Rectal smooth muscle tissue (tissue), 1 donor: ENCODE measurements at regions not wholly inside any gene's neighbourhood (a gene's known extent, or its start where the extent isn't known, plus 50 kb on each side); places are given as distances from the start of the nearest gene placed in this dataset.

Experiments used
- H3K27ac ChIP-seq: one replicate; pipeline ENCODE4 v1.7.0; 2013; ENCODE audit warnings: low read depth, low read length, inconsistent platforms
- H3K27me3 ChIP-seq: one replicate; pipeline ENCODE4 v1.7.0; 2013; ENCODE audit warnings: low read length; ENCODE audit not compliant: control insufficient read depth, insufficient read depth
- H3K36me3 ChIP-seq: one replicate; pipeline ENCODE4 v1.7.0; 2013; ENCODE audit warnings: low read length; ENCODE audit not compliant: control insufficient read depth, insufficient read depth
- H3K4me1 ChIP-seq: one replicate; pipeline ENCODE4 v1.7.0; 2013; ENCODE audit warnings: low read length; ENCODE audit not compliant: control insufficient read depth, insufficient read depth
- H3K4me3 ChIP-seq: one replicate; pipeline ENCODE4 v1.7.0; 2013; ENCODE audit warnings: low read length
- H3K9ac ChIP-seq: one replicate; pipeline ENCODE4 v1.7.0; 2013; ENCODE audit warnings: low read length

DNA sequence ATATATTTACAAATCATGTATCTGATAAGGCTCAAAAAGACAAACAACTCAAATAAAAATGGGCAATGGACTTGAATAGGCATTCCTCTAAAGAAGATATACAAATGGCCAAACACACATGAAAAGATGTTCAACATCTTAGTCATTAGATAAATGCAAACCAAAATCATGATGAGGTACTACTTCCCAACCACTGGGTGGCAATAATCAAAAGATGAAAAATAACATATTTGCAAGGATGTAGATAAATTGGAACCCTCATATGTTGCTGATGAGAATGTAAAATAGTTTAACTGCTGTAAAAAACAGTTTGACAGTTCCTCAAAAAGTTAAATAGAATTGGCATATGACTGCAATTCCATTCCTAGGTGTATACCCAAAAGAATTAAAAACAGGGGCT is 132.3 kb downstream of the TTC32 start:
- Histone ChIP-seq H3K4me3 (no peak overlapping the region), H3K9ac (no peak overlapping the region), H3K27me3 (no peaks in the 10 kb centered on the region), H3K36me3 (no peaks in the 10 kb centered on the region), H3K27ac (no peak overlapping the region), H3K4me1 (peaks cover 7% of the 10 kb centered on the region)

DNA sequence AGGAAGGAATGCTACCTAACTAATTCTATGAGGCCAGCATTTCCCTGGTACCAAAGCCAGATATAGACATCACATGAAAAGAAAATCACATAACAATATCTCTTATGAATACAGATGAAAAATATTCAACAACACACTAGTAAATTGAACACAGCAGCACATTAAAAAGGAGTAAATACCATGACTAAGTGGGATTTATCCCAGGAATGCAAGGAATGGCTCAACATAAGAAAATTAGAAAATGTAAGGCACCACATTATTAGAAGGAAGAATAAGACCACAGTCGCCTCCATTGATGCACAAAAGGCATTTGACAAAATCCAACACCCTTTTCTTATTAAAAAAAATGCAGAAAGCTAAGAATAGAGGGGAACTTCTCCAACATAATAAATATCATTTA is 133.9 kb downstream of the TTC32 start:
- Histone ChIP-seq H3K27ac (no peak overlapping the region), H3K4me3 (no peak overlapping the region), H3K4me1 (no peaks in the 10 kb centered on the region), H3K9ac (no peak overlapping the region), H3K36me3 (no peaks in the 10 kb centered on the region), H3K27me3 (no peaks in the 10 kb centered on the region)

DNA sequence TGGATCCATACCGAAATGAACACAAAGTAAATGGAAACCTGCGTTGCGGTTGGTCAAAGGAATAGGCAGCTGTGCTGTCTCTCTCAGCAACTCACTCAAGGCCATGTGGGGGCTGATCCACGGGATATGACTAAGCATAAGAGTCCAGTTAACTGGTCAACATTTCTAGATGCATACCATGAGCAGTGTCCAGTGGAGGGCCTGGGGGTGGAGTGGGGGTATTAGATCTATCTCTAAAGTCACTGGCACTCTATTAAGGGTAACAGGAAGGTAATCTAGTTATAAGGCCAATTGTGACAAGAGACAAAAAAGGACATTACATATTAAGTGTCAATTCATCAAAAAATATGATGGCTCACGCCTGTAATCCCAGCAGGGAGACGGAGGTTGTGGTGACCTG is 136.8 kb downstream of the TTC32 start:
- Histone ChIP-seq H3K27me3 (no peaks in the 10 kb centered on the region), H3K36me3 (no peaks in the 10 kb centered on the region), H3K4me1 (peaks cover 4% of the 10 kb centered on the region), H3K9ac (no peak overlapping the region), H3K4me3 (no peak overlapping the region), H3K27ac (no peak overlapping the region)

DNA sequence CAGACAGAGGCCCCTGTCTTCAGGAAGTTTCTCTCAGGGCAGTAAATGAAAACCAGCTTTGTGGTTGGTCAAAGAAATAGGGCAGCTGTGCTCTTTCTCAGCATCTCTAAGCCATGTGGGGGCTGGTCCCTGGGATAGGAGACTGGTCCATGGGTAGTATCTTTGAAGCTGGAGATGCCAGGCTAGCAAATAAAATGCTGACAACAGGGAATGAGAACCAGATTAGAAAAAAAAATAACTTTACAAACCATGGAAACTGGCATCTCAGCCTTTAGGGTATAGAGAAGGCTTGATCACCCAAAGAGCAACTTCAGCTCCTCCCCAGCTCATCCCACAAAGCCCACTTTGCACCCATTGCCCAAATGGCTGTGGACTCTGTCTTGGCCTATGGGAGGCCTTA is 138.1 kb downstream of the TTC32 start:
- Histone ChIP-seq H3K36me3 (no peaks in the 10 kb centered on the region), H3K27me3 (no peaks in the 10 kb centered on the region), H3K27ac (no peak overlapping the region), H3K9ac (no peak overlapping the region), H3K4me1 (peaks cover 4% of the 10 kb centered on the region), H3K4me3 (no peak overlapping the region)

DNA sequence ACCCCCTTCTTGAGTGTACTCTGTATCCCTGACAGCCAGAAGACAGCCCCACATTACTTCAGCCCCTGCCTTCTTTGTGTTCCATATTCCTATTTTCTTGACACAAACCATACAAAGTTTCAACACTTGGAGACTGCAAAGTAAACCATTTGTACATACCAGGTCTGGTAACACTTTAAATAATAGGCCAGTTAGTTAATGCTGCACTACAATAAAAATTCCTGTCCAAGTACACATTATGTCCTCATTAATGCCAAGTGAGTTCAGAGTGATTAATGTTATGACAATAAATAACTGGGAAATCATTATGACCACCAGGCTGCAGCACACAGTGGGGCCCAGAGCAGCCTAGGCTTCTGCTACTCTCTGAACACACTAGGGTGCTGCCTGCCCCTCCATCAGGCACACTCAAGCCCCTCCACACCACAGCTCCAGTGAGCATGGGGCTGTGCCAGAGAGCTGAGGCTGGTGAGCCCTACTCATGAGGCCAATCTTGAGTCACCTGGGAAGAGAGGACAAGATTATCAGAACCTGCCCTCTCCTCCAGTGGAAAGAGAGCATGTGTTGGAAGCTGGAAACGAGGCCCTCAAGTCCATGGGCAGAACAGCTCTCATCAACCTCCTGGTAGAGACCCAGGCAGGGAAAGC is 138.7 kb downstream of the TTC32 start:
- no peak overlapping the region for H3K27ac ChIP-seq

GRCh38 chr2:19762142-19762541 is 139.6 kb downstream of the TTC32 start:
- Histone ChIP-seq H3K9ac (no peak overlapping the region), H3K4me3 (no peak overlapping the region), H3K4me1 (peaks cover 4% of the 10 kb centered on the region), H3K27me3 (no peaks in the 10 kb centered on the region), H3K36me3 (no peaks in the 10 kb centered on the region), H3K27ac (no peak overlapping the region)

More for the DNA sequence above, 138.7 kb downstream of the TTC32 start:
- Histone ChIP-seq H3K36me3 (no peaks in the 10 kb centered on the region), H3K27me3 (no peaks in the 10 kb centered on the region), H3K4me3 (no peak overlapping the region), H3K9ac (no peak overlapping the region), H3K4me1 (peaks cover 4% of the 10 kb centered on the region)

DNA sequence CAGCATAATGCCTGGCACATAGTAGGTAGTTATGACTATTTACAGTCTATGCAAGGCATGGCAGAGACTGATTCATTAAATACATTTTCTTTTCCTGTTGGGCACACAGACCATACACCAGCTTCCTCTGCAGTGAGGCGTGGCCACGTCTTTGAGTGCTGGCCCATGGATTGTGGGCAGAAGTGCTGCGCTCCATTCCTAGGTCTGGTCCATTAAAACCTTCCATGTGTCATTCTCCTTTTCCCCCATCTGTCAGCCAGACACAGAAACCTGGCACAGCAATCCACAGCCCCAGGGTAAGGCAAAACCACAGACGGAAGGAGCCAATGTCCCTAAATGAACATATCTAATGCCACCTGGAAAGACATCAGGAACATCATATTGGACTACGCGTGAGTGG is 141.9 kb downstream of the TTC32 start:
- no peaks in the 10 kb centered on the region for H3K27me3 ChIP-seq
- no peak overlapping the region for H3K4me3 ChIP-seq
- no peaks in the 10 kb centered on the region for H3K36me3 ChIP-seq
- H3K4me1 ChIP-seq = peaks cover 4% of the 10 kb centered on the region
- no peak overlapping the region for H3K27ac ChIP-seq
- H3K9ac ChIP-seq = no peak overlapping the region

DNA sequence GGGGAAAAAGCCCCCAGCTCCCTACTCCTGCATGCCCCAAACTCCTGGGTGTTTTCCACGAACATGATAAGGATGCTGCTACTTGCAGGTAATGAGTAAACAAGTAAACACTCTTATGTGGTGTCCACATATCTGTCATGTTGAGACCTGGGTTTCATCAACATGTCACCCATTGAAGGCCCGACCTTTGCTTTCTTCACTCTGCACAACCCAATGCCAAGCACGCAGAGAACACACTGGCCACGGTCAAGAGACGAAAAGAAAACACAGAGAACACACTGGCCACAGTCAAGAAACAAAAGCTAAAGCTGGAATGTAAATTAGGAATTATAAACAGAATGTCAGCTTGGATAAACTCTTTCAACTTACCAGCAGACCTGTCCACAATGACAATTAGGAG is 143.1 kb downstream of the TTC32 start:
- H3K27me3 ChIP-seq = no peaks in the 10 kb centered on the region
- no peak overlapping the region for H3K4me3 ChIP-seq
- no peak overlapping the region for H3K9ac ChIP-seq
- H3K36me3 ChIP-seq = no peaks in the 10 kb centered on the region
- H3K27ac ChIP-seq = no peak overlapping the region
- H3K4me1 ChIP-seq = peaks cover 4% of the 10 kb centered on the region

GRCh38 chr2:19757586-19757985 is 144.2 kb downstream of the TTC32 start:
- no peaks in the 10 kb centered on the region for H3K27me3 ChIP-seq
- no peaks in the 10 kb centered on the region for H3K36me3 ChIP-seq
- peaks cover 2% of the 10 kb centered on the region for H3K4me1 ChIP-seq
- no peak overlapping the region for H3K9ac ChIP-seq
- no peak overlapping the region for H3K27ac ChIP-seq
- H3K4me3 ChIP-seq = no peak overlapping the region

- no peak overlapping the region for H3K4me3 ChIP-seq
- H3K36me3 ChIP-seq = no peaks in the 10 kb centered on the region
- H3K27me3 ChIP-seq = no peaks in the 10 kb centered on the region
- H3K27ac ChIP-seq = no peak overlapping the region
- H3K4me1 ChIP-seq = no peaks in the 10 kb centered on the region
- H3K9ac ChIP-seq = no peak overlapping the region
Observed at GRCh38 chr2:19754907-19755306, 146.9 kb downstream of the TTC32 start.

DNA sequence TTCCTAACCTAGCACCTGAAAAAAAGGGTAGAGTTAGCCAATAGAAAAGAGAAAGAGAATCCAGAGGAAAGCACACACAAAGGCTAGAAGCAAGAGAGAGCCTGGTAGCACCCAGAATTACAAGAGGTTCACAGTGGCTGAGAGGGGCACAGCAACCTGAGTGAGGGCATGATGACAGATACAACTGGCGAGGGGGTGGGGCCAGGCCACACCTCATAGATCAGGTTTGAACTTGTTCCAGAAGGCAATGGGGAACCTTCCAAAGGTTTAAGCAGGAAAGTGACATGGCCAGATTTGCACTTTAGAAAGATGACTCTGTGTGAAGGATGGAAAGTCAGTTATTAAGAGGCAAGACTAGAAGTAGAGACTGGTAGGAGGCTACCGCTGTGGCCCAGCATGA is 148.0 kb downstream of the TTC32 start:
- H3K4me3 ChIP-seq = no peak overlapping the region
- H3K27ac ChIP-seq = no peak overlapping the region
- no peaks in the 10 kb centered on the region for H3K27me3 ChIP-seq
- no peak overlapping the region for H3K9ac ChIP-seq
- no peaks in the 10 kb centered on the region for H3K36me3 ChIP-seq
- H3K4me1 ChIP-seq = no peaks in the 10 kb centered on the region

- Histone ChIP-seq H3K4me1 (no peaks in the 10 kb centered on the region), H3K9ac (no peak overlapping the region), H3K36me3 (no peaks in the 10 kb centered on the region), H3K27me3 (no peaks in the 10 kb centered on the region), H3K27ac (no peak overlapping the region), H3K4me3 (no peak overlapping the region)
Observed at GRCh38 chr2:19753314-19753713, 148.5 kb downstream of the TTC32 start.

GRCh38 chr2:19752500-19752899 is 149.3 kb downstream of the TTC32 start:
- H3K27ac ChIP-seq = no peak overlapping the region
- H3K4me3 ChIP-seq = no peak overlapping the region
- no peak overlapping the region for H3K9ac ChIP-seq
- H3K4me1 ChIP-seq = no peaks in the 10 kb centered on the region
- H3K27me3 ChIP-seq = no peaks in the 10 kb centered on the region
- H3K36me3 ChIP-seq = no peaks in the 10 kb centered on the region
